IPS-11a (cell line): ENCODE measurements at regions not wholly inside any gene's neighbourhood (a gene's known extent, or its start where the extent isn't known, plus 50 kb on each side); places are given as distances from the start of the nearest gene placed in this dataset.

Experiments used
- H3K4me3 ChIP-seq: one replicate; pipeline ENCODE4 v1.5.1; 2013; ENCODE audit warnings: low read depth, low read length, control low read depth

DNA sequence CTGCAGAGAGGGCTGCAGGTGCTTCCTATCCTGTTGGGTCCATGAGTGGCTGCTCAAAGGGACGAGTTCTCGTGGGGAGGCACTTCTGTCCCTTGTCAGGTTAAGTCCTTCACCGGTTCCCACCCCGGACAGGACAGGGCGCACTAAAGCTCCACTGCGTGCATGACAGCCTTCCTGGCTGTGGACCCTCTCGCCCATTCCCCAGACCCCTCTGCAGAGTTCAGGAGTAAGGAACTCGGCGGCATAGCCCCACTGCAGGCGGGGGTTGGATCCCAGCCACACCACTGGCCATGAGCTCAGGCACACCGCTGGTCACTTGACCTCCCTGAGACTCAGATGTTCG is 147.5 kb upstream of the ID2 start:
- H3K4me3 ChIP-seq: no peak overlapping the region

DNA sequence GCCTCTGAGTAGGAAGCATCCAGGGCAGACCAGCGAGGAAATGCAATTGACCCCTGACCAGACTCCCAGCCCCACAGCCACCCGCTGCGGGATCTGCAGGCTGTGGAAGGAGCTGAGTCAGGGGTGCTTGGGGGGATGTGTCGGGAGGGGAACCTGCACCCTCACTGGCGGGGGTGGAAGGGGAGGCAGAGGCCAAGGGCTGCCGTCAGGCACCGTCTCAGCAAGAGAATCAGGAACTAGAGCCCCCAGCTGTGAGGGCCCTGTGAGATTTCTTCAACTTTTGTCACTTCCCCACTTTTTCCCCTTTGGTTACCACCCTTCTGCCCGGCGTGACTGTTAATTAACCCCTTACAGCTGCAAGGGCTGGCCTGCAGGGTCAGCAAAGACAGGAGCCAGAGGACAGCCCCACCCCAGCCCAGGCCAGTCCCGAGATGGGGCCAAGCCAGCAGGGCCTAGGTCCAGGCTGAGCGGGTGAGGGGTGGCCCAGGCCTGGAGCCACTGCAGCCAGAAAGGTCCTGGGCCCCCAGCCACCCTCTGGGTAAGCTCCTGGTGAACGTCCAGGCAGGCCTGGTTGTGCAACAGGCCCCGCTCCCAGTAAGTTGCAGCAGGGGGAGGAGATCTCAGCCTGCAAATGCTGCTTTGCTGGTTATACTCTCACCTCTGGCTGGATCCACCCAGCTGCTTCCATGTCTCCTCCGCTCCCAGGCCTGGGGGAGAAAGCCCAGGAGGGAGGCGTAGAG is 147.0 kb upstream of the ID2 start:
- H3K4me3 ChIP-seq: no peak overlapping the region

DNA sequence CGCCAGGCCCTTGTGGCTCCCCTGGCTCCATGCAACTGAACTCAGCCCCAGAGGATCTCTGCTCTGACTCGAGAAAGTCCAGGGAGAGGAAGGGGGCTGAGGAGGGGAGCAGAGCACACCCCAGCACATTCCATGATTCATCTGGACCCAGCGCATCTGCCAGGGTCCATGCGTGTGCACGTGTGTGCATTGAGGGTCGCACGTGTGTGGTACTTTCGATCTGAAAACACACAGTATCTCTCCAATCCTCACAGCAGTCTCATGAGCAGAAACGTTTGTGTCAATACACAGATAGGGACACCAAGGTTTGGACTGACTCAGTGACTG is 146.4 kb upstream of the ID2 start:
- no peak overlapping the region for H3K4me3 ChIP-seq

GRCh38 chr2:8535821-8536685 is 145.8 kb upstream of the ID2 start:
- H3K4me3 ChIP-seq: no peak overlapping the region

- no peak overlapping the region for H3K4me3 ChIP-seq
These were observed 144.9 kb upstream of the ID2 start for GRCh38 chr2:8536686-8537561.

GRCh38 chr2:8537562-8538155 is 144.2 kb upstream of the ID2 start:
- H3K4me3 ChIP-seq: no peak overlapping the region

GRCh38 chr2:8538531-8538930 is 143.3 kb upstream of the ID2 start:
- H3K4me3 ChIP-seq: no peak overlapping the region

DNA sequence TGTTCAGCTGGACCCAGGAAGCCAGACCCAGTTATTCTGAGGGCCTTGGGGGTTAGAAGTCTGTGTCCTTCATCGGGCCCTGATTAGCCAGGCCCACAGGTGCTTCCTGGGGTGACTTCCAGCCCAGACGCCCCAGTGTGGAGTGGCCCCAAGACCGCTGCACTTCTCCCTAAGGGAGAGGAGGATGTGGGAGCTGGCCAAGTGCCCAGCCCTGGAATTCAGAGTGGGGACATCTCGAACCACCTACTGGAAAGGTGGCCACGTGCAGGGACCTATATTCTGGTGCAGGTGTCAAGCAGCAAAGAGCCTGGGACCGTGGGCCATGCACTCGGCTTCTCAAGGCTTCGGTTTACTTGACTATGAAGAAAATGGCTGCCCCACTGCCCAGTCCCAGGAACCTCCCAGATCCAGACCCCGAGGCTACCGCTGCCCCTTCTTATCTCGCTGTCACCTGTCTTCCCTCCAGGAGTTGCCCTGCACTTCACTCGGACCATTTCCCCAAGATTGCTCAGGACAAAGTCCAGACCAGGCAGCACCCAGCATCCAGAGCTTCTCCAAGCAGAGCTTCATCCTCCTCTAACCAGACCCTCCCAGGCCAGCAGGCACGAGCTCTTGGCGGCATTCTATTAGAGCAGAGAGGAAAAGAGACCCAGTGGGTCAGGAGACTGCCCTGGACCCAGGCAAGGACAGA is 142.8 kb upstream of the ID2 start:
- H3K4me3 ChIP-seq: no peak overlapping the region

GRCh38 chr2:8539743-8540551 is 141.9 kb upstream of the ID2 start:
- H3K4me3 ChIP-seq: no peak overlapping the region

GRCh38 chr2:8540552-8541055 is 141.3 kb upstream of the ID2 start:
- H3K4me3 ChIP-seq: no peak overlapping the region

DNA sequence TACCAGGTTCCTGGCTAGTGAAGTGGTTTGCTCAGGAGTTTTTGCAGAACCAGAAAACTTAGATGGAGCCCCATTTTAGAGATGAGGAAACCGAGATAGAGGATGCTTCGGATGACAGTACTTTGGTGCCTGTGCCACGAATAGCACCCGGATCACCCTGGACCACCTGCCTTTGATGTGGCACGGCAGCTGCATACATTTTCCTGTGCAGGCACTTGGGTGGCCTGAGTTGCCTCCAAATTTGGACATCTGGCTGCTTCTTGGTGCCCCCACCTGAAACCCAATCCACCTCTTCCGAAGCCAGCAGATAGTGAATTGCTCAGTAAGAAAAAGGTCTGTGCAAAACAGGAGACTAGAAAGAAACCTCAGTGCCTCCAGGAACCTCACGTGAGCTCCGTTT is 140.6 kb upstream of the ID2 start:
- H3K4me3 ChIP-seq: no peak overlapping the region

DNA sequence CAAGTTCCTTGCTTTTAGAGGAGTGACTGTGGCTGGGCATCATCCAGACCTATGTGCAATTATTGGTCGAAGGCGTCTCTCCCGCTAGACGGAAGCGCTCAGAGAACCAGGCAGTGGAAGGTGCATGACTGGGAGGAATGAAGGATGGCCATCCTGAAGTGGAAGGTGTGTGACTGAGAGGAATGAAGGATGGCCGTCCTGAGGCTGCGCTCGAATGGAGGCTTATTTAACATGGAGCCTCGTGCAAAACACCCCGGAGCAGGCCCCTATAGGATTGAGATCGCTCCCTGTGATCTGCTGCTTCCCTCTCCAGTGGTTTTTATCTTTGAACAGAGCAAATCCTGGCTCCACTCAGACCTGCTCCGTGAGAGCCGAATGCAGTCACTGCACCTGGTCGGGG is 140.2 kb upstream of the ID2 start:
- no peak overlapping the region for H3K4me3 ChIP-seq

GRCh38 chr2:8542381-8543059 is 139.3 kb upstream of the ID2 start:
- H3K4me3 ChIP-seq: no peak overlapping the region

- no peak overlapping the region for H3K4me3 ChIP-seq
These were observed 138.8 kb upstream of the ID2 start for GRCh38 chr2:8543060-8543382.

GRCh38 chr2:8543383-8544170 is 138.3 kb upstream of the ID2 start:
- H3K4me3 ChIP-seq: no peak overlapping the region

- H3K4me3 ChIP-seq: no peak overlapping the region
These were observed 137.6 kb upstream of the ID2 start for GRCh38 chr2:8544171-8544785.

DNA sequence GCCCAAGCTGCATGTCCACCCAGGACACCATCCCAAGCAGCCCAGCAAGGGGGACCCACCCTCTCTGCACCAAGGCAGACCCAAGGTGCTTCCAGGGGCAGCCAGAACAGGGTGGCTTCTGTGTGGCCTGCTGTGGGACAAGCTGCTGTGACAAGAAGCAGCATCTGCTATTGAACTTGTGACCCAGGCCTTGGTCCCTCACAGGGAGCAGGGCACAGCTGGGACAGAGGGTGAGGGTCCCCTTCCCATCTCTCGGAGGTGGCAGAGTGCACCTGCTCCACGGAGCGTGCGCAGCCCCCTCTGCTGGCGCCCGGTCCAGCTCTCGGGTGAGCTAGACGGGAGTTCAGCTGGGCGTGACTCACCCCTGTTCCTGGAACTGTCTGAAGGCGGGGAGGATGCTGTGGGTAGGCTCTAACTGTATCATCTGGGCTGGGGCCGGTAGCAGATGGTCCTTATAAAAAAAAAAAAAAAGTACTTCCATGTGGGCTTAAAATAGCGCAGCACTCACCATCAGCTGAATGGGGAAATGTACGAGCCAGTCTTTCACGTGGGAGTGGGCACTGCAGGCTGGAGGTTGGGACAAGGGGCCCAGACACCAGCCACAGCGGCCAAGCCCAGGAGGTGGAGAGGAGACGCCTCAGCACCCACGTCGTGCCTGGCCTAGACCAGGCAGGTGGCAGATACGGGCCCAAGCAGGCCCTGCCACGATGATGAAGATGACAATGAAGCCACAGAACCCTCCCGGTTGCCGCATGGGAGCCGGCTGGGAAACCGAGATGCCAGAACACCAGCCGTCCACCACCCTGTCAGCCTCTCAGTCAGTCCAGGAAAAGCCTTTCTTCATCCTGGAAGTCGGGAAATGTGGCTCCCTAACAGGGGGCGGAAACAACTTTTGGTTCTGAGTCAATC is 136.8 kb upstream of the ID2 start:
- no peak overlapping the region for H3K4me3 ChIP-seq
